Adrenal gland (tissue), 9 donors: ENCODE measurements at regions not wholly inside any gene's neighbourhood (a gene's known extent, or its start where the extent isn't known, plus 50 kb on each side); places are given as distances from the start of the nearest gene placed in this dataset.
"Not testable (repeated sequence)": the region's sequence is repeated elsewhere in the genome, so short reads cannot be mapped to it uniquely, and the experiment has no call there.

Experiments used
- DNase-seq, 7 donors: peaks; one replicate each; pipeline ENCODE4 v3.0.0-alpha.2; 2019 to 2020
- H3K27ac ChIP-seq, 5 donors: fragments of 200-600 bp; sonication (generic) in 4 of 5; 1 replicate in 3 of 5; 2 replicates in 2 of 5; pipeline versions ENCODE4 v1.5.1 to v1.8.0; 2016 to 2020; ENCODE audit warnings: mild to moderate bottlenecking in 1 of 5
- H3K27me3 ChIP-seq: fragments of 200-600 bp; 2 replicates; pipeline ENCODE4 v1.8.0; 2021
- H3K36me3 ChIP-seq, 2 donors: fragments of 200-600 bp; replicated peaks in 1 of 2; 1 replicate in 1 of 2; 2 replicates in 1 of 2; pipeline versions ENCODE4 v1.5.1 to v1.8.0; 2018 to 2022
- H3K4me1 ChIP-seq, 2 donors: fragments of 200-600 bp; replicated peaks in 1 of 2; 1 replicate in 1 of 2; 2 replicates in 1 of 2; pipeline versions ENCODE4 v1.5.1 to v1.8.0; 2018 to 2021
- H3K4me3 ChIP-seq, 4 donors: fragments of 200-600 bp; sonication (generic) in 3 of 4; one replicate each; pipeline ENCODE4 v1.5.1; 2016 to 2018
- H3K9me3 ChIP-seq, 3 donors: fragments of 200-600 bp; sonication (generic) in 1 of 3; replicated peaks in 1 of 3; 1 replicate in 2 of 3; 2 replicates in 1 of 3; pipeline versions ENCODE4 v1.5.1 to v1.8.0; 2016 to 2021
- POLR2A ChIP-seq, 2 donors: fragments of 450-650 bp; IDR thresholded peaks; one replicate each; pipeline ENCODE4 v1.6.1; 2017; ENCODE audit warnings: antibody characterized with exemption in 2 of 2, mild to moderate bottlenecking in 2 of 2, moderate library complexity in 1 of 2
- WGBS, 4 donors: extraction: QIAGEN DNeasy Blood & Tissue Kit in 2 of 4; methylation state at CpG; one replicate each; pipeline versions ENCODE4 v1.1.5 to v1.1.7; 2013 to 2017; 5-methylcytosine and 5-hydroxymethylcytosine counted together
- intact Hi-C, 2 donors: fragments of 100-400 bp; cut with DNase I; formaldehyde crosslinking; loops; one replicate each; pipeline versions ENCODE4 v1.14.1 to v1.15.0; 2022 to 2023
- TF ChIP-seq, protein P1 (sequence below), 6 experiments: fragments of 450-650 bp in 4 of 6; fragments of 200-600 bp in 2 of 6; sonication (generic) in 1 of 6; IDR thresholded peaks; 1 replicate in 5 of 6; 2 replicates in 1 of 6; pipeline versions ENCODE4 v1.5.1 to v1.8.0; 2016 to 2021; ENCODE audit warnings: antibody characterized with exemption in 6 of 6, mild to moderate bottlenecking in 2 of 6, moderate library complexity in 1 of 6
- donor health status: healthy with polysubstance abuse.
- donor health status: Bipolar disorder and iron deficiency.
- donor health status: DM: yes; HTN: yes; CAD: no.
- donor health status: DM: no; HTN: no; CAD: no.
- donor health status: DM: no; HTN: no; CAD: no.

DNA sequence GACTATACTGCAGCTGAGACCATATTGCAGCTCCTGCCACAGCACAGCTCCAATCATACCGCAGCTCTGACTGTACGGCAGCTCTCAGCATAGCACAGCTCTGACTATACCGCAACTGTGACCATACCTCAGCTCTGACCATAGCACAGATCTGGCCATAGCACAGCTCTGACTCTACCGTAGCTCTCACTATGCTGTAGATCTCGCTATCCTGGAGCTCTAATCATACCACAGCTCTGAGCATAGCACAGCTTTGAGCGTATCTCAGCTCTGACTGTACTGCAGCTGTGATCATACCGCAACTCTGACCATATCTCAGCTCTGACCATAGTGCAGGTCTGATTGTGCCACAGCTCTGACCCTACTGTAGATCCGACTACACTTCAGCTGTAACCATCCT, 139.2 kb downstream of the ASMT start:
- Histone ChIP-seq H3K4me3 (no peak overlapping the region), H3K4me1 (no peaks in the 10 kb centered on the region), H3K9me3 (no peaks in the 10 kb centered on the region), H3K27me3 (peaks cover 3% of the 10 kb centered on the region), H3K27ac (no peak overlapping the region), H3K36me3 (no peaks in the 10 kb centered on the region)
- intact Hi-C loops, result no loop called here
- DNase-seq, result no peak
- TF ChIP-seq POLR2A (IDR thresholded peaks at IDR 0.05), result no peak
- TF ChIP-seq, protein P1, sequence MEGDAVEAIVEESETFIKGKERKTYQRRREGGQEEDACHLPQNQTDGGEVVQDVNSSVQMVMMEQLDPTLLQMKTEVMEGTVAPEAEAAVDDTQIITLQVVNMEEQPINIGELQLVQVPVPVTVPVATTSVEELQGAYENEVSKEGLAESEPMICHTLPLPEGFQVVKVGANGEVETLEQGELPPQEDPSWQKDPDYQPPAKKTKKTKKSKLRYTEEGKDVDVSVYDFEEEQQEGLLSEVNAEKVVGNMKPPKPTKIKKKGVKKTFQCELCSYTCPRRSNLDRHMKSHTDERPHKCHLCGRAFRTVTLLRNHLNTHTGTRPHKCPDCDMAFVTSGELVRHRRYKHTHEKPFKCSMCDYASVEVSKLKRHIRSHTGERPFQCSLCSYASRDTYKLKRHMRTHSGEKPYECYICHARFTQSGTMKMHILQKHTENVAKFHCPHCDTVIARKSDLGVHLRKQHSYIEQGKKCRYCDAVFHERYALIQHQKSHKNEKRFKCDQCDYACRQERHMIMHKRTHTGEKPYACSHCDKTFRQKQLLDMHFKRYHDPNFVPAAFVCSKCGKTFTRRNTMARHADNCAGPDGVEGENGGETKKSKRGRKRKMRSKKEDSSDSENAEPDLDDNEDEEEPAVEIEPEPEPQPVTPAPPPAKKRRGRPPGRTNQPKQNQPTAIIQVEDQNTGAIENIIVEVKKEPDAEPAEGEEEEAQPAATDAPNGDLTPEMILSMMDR (IDR thresholded peaks at IDR 0.05), result no peak
- WGBS, 4 donors, result 88 to 93% (median 90%) methylated on average over 3 to 8 of the region's 8 CpGs

DNA sequence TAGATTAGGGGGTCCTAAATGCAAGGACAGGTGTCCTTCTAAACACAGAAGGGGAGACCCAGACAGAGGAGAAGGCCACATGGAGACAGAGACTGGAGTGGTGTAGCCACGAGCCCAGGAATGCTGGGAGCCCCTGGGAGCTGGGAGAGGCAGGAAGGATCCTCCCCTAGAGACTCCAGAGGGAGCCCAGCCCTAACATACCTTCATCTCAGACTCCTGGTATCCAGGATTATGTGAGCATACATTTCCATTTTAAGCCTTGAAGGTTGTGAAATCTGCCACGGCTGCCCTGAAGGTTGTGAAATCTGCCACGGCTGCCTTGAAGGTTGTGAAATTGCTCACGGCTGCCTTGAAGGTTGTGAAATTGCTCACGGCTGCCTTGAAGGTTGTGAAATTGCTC, 148.4 kb downstream of the ASMT start:
- intact Hi-C loops, result no loop called here
- Histone ChIP-seq H3K27me3 (no peaks in the 10 kb centered on the region), H3K9me3 (no peaks in the 10 kb centered on the region), H3K27ac (no peak overlapping the region), H3K36me3 (no peaks in the 10 kb centered on the region), H3K4me3 (no peak overlapping the region), H3K4me1 (no peaks in the 10 kb centered on the region)
- TF ChIP-seq, protein P1 (IDR thresholded peaks at IDR 0.05), result no peak
- 43 to 100% (median 47%) methylated on average over 1 to 4 of the region's 5 CpGs for WGBS, 4 donors
- DNase-seq, result no peak

DNA sequence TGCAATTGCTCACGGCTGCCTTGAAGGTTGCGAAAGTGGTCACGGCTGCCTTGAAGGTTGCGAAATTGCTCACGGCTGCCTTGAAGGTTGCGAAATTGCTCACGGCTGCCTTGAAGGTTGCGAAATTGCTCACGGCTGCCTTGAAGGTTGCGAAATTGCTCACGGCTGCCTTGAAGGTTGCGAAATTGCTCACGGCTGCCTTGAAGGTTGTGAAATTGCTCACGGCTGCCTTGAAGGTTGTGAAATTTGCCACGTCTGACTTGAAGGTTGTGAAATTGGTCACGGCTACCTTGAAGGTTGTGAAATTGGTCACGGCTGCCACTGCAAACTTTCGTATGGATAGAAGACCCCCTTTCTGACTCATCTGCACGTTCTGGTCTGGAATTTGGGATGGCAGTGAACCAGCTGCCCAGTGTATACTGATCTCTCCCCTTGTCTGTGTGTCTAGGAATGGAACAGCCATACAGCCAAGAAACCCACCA, 150.1 kb downstream of the ASMT start:
- intact Hi-C loops, H3K4me3 ChIP-seq, H3K27me3 ChIP-seq, H3K36me3 ChIP-seq, H3K27ac ChIP-seq, DNase-seq, H3K9me3 ChIP-seq, H3K4me1 ChIP-seq: not testable (repeated sequence)
- WGBS, 4 donors, result 27 to 41% (median 37%) methylated on average over 9 to 17 of the region's 19 CpGs

DNA sequence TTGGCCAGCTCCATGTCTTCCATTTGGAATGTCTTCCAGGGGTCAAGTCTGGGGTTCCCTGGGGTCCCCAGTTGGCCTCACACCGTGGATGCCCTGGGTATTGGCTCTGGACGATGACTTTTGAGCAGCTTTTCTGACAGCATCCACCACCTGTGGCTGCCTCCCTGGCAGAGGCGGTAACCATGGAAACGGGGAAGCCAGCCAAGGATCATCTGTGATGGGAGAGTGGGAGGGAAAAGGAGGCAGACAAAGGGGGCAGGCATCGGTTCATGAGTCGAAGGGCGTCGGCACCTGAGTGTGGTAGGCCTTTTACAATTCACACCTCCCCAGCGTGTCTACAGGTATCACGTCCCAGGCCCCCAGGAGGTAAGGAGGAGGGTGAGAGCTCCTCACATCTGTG, 152.2 kb downstream of the ASMT start:
- H3K4me3 ChIP-seq, result no peak overlapping the region
- H3K27me3 ChIP-seq, result no peaks in the 10 kb centered on the region
- H3K4me1 ChIP-seq, result no peaks in the 10 kb centered on the region
- H3K27ac ChIP-seq, result no peak overlapping the region
- intact Hi-C loops, result no loop called here
- DNase-seq, result no peak
- no peaks in the 10 kb centered on the region for H3K36me3 ChIP-seq
- H3K9me3 ChIP-seq, result no peaks in the 10 kb centered on the region
- TF ChIP-seq, protein P1 (IDR thresholded peaks at IDR 0.05), result no peak
- no peak for TF ChIP-seq POLR2A (IDR thresholded peaks at IDR 0.05)
- WGBS, 4 donors, result 74 to 77% (median 74%) methylated on average over 8 to 10 of the region's 10 CpGs

DNA sequence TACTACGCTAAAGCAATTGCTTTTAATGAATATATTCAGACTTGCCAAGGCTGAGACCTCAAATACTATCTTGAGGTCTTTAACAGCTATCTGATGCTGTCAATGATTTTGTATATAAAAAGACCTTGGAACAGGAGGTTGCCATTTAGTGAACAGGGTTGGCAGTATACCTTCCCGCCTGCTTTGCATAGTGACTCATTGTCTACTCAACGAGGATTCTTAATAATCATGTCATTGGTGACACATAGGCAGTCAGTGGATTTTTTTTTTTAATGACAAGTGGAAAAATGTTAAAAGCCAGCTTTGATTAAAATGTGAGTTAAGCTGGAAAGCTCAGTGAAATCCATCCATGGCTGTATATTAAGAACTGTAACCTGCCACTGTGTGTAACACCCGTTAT, 164.0 kb downstream of the ASMT start:
- no peaks in the 10 kb centered on the region for H3K9me3 ChIP-seq
- H3K4me3 ChIP-seq, result no peak overlapping the region
- H3K27ac ChIP-seq, result no peak overlapping the region
- intact Hi-C loops, result no loop called here
- no peaks in the 10 kb centered on the region for H3K27me3 ChIP-seq
- no peaks in the 10 kb centered on the region for H3K4me1 ChIP-seq
- DNase-seq, result peak in 1 of 7 donors; percentile 9
- 51 to 58% (median 57%) methylated on average over 4 of the region's 4 CpGs for WGBS, 4 donors
- TF ChIP-seq, protein P1 (IDR thresholded peaks at IDR 0.05), result no peak
- no peak for TF ChIP-seq POLR2A (IDR thresholded peaks at IDR 0.05)
- H3K36me3 ChIP-seq, result no peaks in the 10 kb centered on the region
